ENCODE measurements at regions not wholly inside any gene's neighbourhood (a gene's known extent, or its start where the extent isn't known, plus 50 kb on each side); places are given as distances from the start of the nearest gene placed in this dataset.

- H3K4me3 Mint-ChIP-seq: no peak overlapping the region
- no peaks in the 10 kb centered on the region for H3K27me3 Mint-ChIP-seq (ENCODE audit: low read depth)
- no peaks in the 10 kb centered on the region; the same call in 1 of the 2 replicates for H3K4me1 Mint-ChIP-seq
- POLR2A ChIA-PET: no interaction called here
- H3K27ac Mint-ChIP-seq: no peak overlapping the region
- ATAC-seq (no peak), DNase-seq (ENCODE audit: low spot score) (no peak)
- CTCF ChIA-PET: interaction anchor here (0.6 to 1.2 kb wide), 2 partner anchors 1351 to 1696 kb away, joined by 3 to 5 read pairs; no protein-coding TSS in a partner anchor
- H3K36me3 Mint-ChIP-seq: peaks cover 11% of the 10 kb centered on the region
- H3K9me3 Mint-ChIP-seq: peaks cover 40% of the 10 kb centered on the region
- TF ChIP-seq ZNF317 (CRISPR knock-in tag; IDR thresholded peaks at IDR 0.05; ENCODE audit: borderline replicate concordance, low read depth) (no peak), ZBTB43 (CRISPR knock-in tag; IDR thresholded peaks at IDR 0.05) (no peak), SMAD3 (CRISPR knock-in tag; IDR thresholded peaks at IDR 0.05; ENCODE audit: borderline replicate concordance) (no peak), TP53 (CRISPR knock-in tag; IDR thresholded peaks at IDR 0.05) (no peak), ATF3 (CRISPR knock-in tag; conservative IDR thresholded peaks at IDR 0.05) (no peak), ATF2 (CRISPR knock-in tag; IDR thresholded peaks at IDR 0.05; ENCODE audit: borderline replicate concordance, low read depth) (no peak), RORB (CRISPR knock-in tag; IDR thresholded peaks at IDR 0.05) (no peak), AR (CRISPR knock-in tag; IDR thresholded peaks at IDR 0.05) (no peak), JAZF1 (CRISPR knock-in tag; IDR thresholded peaks at IDR 0.05) (no peak), KAT7 (CRISPR knock-in tag; IDR thresholded peaks at IDR 0.05; ENCODE audit: borderline replicate concordance) (no peak), ZNF219 (CRISPR knock-in tag; IDR thresholded peaks at IDR 0.05; ENCODE audit: borderline replicate concordance) (no peak), ZNF232 (CRISPR knock-in tag; IDR thresholded peaks at IDR 0.05) (no peak), USF1 (CRISPR knock-in tag; IDR thresholded peaks at IDR 0.05) (no peak)
Measured at GRCh38 chr13:87999240-87999700, 328.1 kb downstream of the SLITRK5 start.

- TF ChIP-seq SOX15 (CRISPR knock-in tag; IDR thresholded peaks at IDR 0.05): no peak
- no peak for TF ChIP-seq SP1 (CRISPR knock-in tag; conservative IDR thresholded peaks at IDR 0.05)
- TF ChIP-seq FOXK1 (CRISPR knock-in tag; IDR thresholded peaks at IDR 0.05): no peak
- TF ChIP-seq GABPB1 (CRISPR knock-in tag; IDR thresholded peaks at IDR 0.05): no peak
- TF ChIP-seq ZNF425 (CRISPR knock-in tag; conservative IDR thresholded peaks at IDR 0.05): no peak
- no peak for TF ChIP-seq ZBTB43 (CRISPR knock-in tag; IDR thresholded peaks at IDR 0.05)
- no peak for TF ChIP-seq FOXP4 (CRISPR knock-in tag; IDR thresholded peaks at IDR 0.05)
- no peak for TF ChIP-seq RELA (CRISPR knock-in tag; IDR thresholded peaks at IDR 0.05; ENCODE audit: borderline replicate concordance)
- no peak for TF ChIP-seq ZNF263 (CRISPR knock-in tag; IDR thresholded peaks at IDR 0.05; ENCODE audit: low read depth)
- TF ChIP-seq E2F5 (CRISPR knock-in tag; IDR thresholded peaks at IDR 0.05): no peak
- peak; percentile 74 for ATAC-seq
- no peak for DNase-seq (ENCODE audit: low spot score)
- peaks cover 3% of the 10 kb centered on the region; the same call in 1 of the 2 replicates for H3K4me1 Mint-ChIP-seq
- CTCF ChIA-PET: interaction anchor here (0.6 to 1.2 kb wide), 2 partner anchors 1351 to 1696 kb away, joined by 3 to 5 read pairs; no protein-coding TSS in a partner anchor
- no peaks in the 10 kb centered on the region for H3K27me3 Mint-ChIP-seq (ENCODE audit: low read depth)
- H3K9me3 Mint-ChIP-seq: peaks cover 35% of the 10 kb centered on the region
- H3K27ac Mint-ChIP-seq: no peak overlapping the region
- no peak overlapping the region for H3K4me3 Mint-ChIP-seq
- POLR2A ChIA-PET: no interaction called here
- H3K36me3 Mint-ChIP-seq: peaks cover 11% of the 10 kb centered on the region
Measured at GRCh38 chr13:87999788-88000187, 328.6 kb downstream of the SLITRK5 start.
